PC-3 (cell line): ENCODE measurements at regions not wholly inside any gene's neighbourhood (a gene's known extent, or its start where the extent isn't known, plus 50 kb on each side); places are given as distances from the start of the nearest gene placed in this dataset.
A peak's percentile ranks its signal among the peaks of the same experiment; 100 is the strongest.

Experiments
- ATAC-seq: fragments of 200-7000 bp; cut with Tn5 transposase; 2 replicates; pipeline ENCODE4 v1.9.1; 2020; ENCODE audit warnings: mild to moderate bottlenecking, moderate library complexity
- BruUV-seq: library from RNA; stranded (reverse); fragments of 400-500 nt; replicated peaks from 2 replicates; lab custom pipeline; 2021; lab: Mats Ljungman, UMichigan
- CTCF ChIA-PET: fragments of 300-600 bp; sonication (Branson Sonifier 250); formaldehyde crosslinking; loops from one replicate; lab custom pipeline; 2022; ENCODE audit warnings: antibody characterized with exemption; lab: Charles Lee
- POLR2A ChIA-PET: fragments of 300-600 bp; sonication (Branson Sonifier 250); formaldehyde crosslinking; loops from one replicate; lab custom pipeline; 2022; ENCODE audit warnings: antibody characterized with exemption; ENCODE audit not compliant: unreplicated experiment; lab: Charles Lee
- DNase-seq: peaks from one replicate; pipeline ENCODE4 v3.0.0-alpha.2; 2015
- H2AFZ ChIP-seq: fragments of 300-600 bp; sonication (generic); 2 replicates; pipeline ENCODE4 v1.6.0; 2016; ENCODE audit warnings: antibody characterized with exemption, low read length
- H3F3A ChIP-seq: fragments of 300-600 bp; sonication (generic); one replicate; pipeline ENCODE4 v1.6.0; 2017; ENCODE audit warnings: antibody characterized with exemption, low read length, control low read depth, mild to moderate bottlenecking; ENCODE audit not compliant: unreplicated experiment
- H3K27ac ChIP-seq: fragments of 300-600 bp; sonication (generic); 2 replicates; pipeline ENCODE4 v1.5.1; 2016; ENCODE audit warnings: mild to moderate bottlenecking, low read length
- H3K27me3 ChIP-seq: fragments of 300-600 bp; sonication (generic); 2 replicates; pipeline ENCODE4 v1.6.1; 2016; ENCODE audit warnings: low read length, mixed read lengths
- H3K36me3 ChIP-seq: fragments of 300-600 bp; sonication (generic); 2 replicates; pipeline ENCODE4 v1.6.1; 2016; ENCODE audit warnings: low read depth, mixed run types, low read length, mixed read lengths
- H3K4me1 ChIP-seq: fragments of 300-600 bp; sonication (generic); 2 replicates; pipeline ENCODE4 v1.5.1; 2016; ENCODE audit warnings: low read length; ENCODE audit not compliant: insufficient read depth
- H3K4me2 ChIP-seq: fragments of 300-600 bp; sonication (generic); 2 replicates; pipeline ENCODE4 v1.6.0; 2016; ENCODE audit warnings: low read length
- H3K4me3 ChIP-seq: fragments of 300-600 bp; sonication (generic); 2 replicates; pipeline ENCODE4 v1.5.1; 2016; ENCODE audit warnings: mild to moderate bottlenecking, low read length, mixed read lengths
- H3K79me2 ChIP-seq: fragments of 300-600 bp; sonication (generic); 2 replicates; pipeline ENCODE4 v1.6.1; 2017; ENCODE audit warnings: low read length, mixed read lengths
- H3K9ac ChIP-seq: fragments of 300-600 bp; sonication (generic); 2 replicates; pipeline ENCODE4 v1.6.0; 2016; ENCODE audit warnings: mild to moderate bottlenecking, low read length
- H3K9me2 ChIP-seq: fragments of 300-600 bp; sonication (generic); replicated peaks from 2 replicates; pipeline ENCODE4 v1.6.1; 2016; ENCODE audit warnings: mixed run types, low read length, mixed read lengths
- H3K9me3 ChIP-seq: fragments of 300-600 bp; sonication (generic); 2 replicates; pipeline ENCODE4 v1.6.1; 2016; ENCODE audit warnings: low read length, mixed read lengths
- H4K20me1 ChIP-seq: fragments of 300-600 bp; sonication (generic); 2 replicates; pipeline ENCODE4 v1.6.1; 2016; ENCODE audit warnings: low read length, mixed read lengths
- CTCF ChIP-seq: fragments of 300-600 bp; sonication (generic); conservative IDR thresholded peaks from 2 replicates; pipeline ENCODE4 v1.5.1; 2017; ENCODE audit warnings: antibody characterized with exemption, low read depth, mild to moderate bottlenecking, low read length
- EZH2 ChIP-seq: fragments of 300-600 bp; sonication (generic); IDR thresholded peaks from one replicate; pipeline ENCODE4 v1.6.1; 2017; ENCODE audit warnings: antibody characterized with exemption, mild to moderate bottlenecking, low read length; ENCODE audit not compliant: unreplicated experiment
- EZH2phosphoT487 ChIP-seq: fragments of 300-600 bp; sonication (generic); IDR thresholded peaks from 2 replicates; pipeline ENCODE4 v1.6.1; 2018; ENCODE audit warnings: mild to moderate bottlenecking, antibody characterized with exemption, low read length, borderline replicate concordance
- intact Hi-C: fragments of 100-400 bp; cut with micrococcal nuclease; formaldehyde crosslinking; loops from 2 replicates; pipeline ENCODE4 v1.9.0; 2023

GRCh38 chr11:93089474-93090102, 108.2 kb downstream of the SLC36A4 start:
- no peak overlapping the region for H3K4me2 ChIP-seq
- H3K27me3 ChIP-seq = peaks cover 20% of the 10 kb centered on the region
- ChIA-PET POLR2A (no interaction called here), CTCF (interaction anchor here (0.6 to 1.0 kb wide), 2 partner anchors 35 to 39 kb away, joined by 3 to 4 read pairs; no protein-coding TSS in a partner anchor)
- peak; percentile 78 for TF ChIP-seq CTCF
- no peak for TF ChIP-seq EZH2phosphoT487
- TF ChIP-seq EZH2 = no peak
- no peaks in the 10 kb centered on the region for H3K9me3 ChIP-seq
- peak overlapping the region; percentile 55; the same call in 1 of the 2 replicates for H2AFZ ChIP-seq
- H3K79me2 ChIP-seq = no peaks in the 10 kb centered on the region
- no TSS peak for BruUV-seq
- no peak overlapping the region for H3K27ac ChIP-seq
- peaks cover 10% of the 10 kb centered on the region; the same call in 1 of the 2 replicates for H3K4me1 ChIP-seq
- H3K36me3 ChIP-seq = no peaks in the 10 kb centered on the region
- H3K9ac ChIP-seq = no peak overlapping the region
- ATAC-seq (peak; percentile 96), DNase-seq (peak; percentile 73)
- no peaks in the 10 kb centered on the region for H3K9me2 ChIP-seq
- no peaks in the 10 kb centered on the region for H3F3A ChIP-seq
- no peaks in the 10 kb centered on the region for H4K20me1 ChIP-seq
- intact Hi-C loops = loop anchor here (1.0 to 2.0 kb wide), 2 partner anchors 81 to 136 kb away; no protein-coding TSS in a partner anchor
- H3K4me3 ChIP-seq = no peak overlapping the region
